HS-5 (cell line): ENCODE measurements at regions not wholly inside any gene's neighbourhood (a gene's known extent, or its start where the extent isn't known, plus 50 kb on each side); places are given as distances from the start of the nearest gene placed in this dataset.

ENCODE experiments used
- DNase-seq: peaks from one replicate; pipeline ENCODE4 v3.0.0-alpha.2; 2012; ENCODE audit warnings: low read depth

- no peak for DNase-seq
Observed at GRCh38 chr2:15794608-15795134, 145.7 kb upstream of the MYCN start.

- DNase-seq, result no peak
Observed at GRCh38 chr2:15795426-15795825, 144.9 kb upstream of the MYCN start.

- DNase-seq, result no peak
Observed at GRCh38 chr2:15796167-15796942, 144.0 kb upstream of the MYCN start.

GRCh38 chr2:15797231-15797938 lies 143.0 kb upstream of the MYCN start:
- no peak for DNase-seq

GRCh38 chr2:15797939-15798281 lies 142.4 kb upstream of the MYCN start:
- DNase-seq, result no peak

- DNase-seq, result no peak
Observed at GRCh38 chr2:15798701-15799431, 141.5 kb upstream of the MYCN start.

GRCh38 chr2:15799432-15799827 lies 140.9 kb upstream of the MYCN start:
- DNase-seq, result no peak

- DNase-seq, result no peak
Observed at GRCh38 chr2:15800495-15801329, 139.6 kb upstream of the MYCN start.

- DNase-seq, result no peak
Observed at GRCh38 chr2:15801439-15801838, 138.9 kb upstream of the MYCN start.

GRCh38 chr2:15801904-15802303 lies 138.4 kb upstream of the MYCN start:
- DNase-seq, result no peak

- no peak for DNase-seq
Observed at GRCh38 chr2:15802657-15803542, 137.4 kb upstream of the MYCN start.

GRCh38 chr2:15803543-15804245 lies 136.7 kb upstream of the MYCN start:
- no peak for DNase-seq

GRCh38 chr2:15804246-15804619 lies 136.1 kb upstream of the MYCN start:
- DNase-seq, result no peak

GRCh38 chr2:15804691-15805090 lies 135.7 kb upstream of the MYCN start:
- DNase-seq, result no peak

- no peak for DNase-seq
Observed at GRCh38 chr2:15805206-15805605, 135.1 kb upstream of the MYCN start.

- no peak for DNase-seq
Observed at GRCh38 chr2:15805772-15806171, 134.6 kb upstream of the MYCN start.

- DNase-seq, result no peak
Observed at GRCh38 chr2:15806801-15807417, 133.4 kb upstream of the MYCN start.

- no peak for DNase-seq
Observed at GRCh38 chr2:15807418-15808203, 132.7 kb upstream of the MYCN start.
